ENCODE measurements at regions not wholly inside any gene's neighbourhood (a gene's known extent, or its start where the extent isn't known, plus 50 kb on each side); places are given as distances from the start of the nearest gene placed in this dataset.

GRCh38 chr3:178186666-178187065 is 349.6 kb upstream of the KCNMB2 start:
- H3K36me3 ChIP-seq (ENCODE audit: low read depth, missing control alignments) = no peaks in the 10 kb centered on the region
- no peak overlapping the region for H3K4me3 ChIP-seq
- H3K27me3 ChIP-seq = no peaks in the 10 kb centered on the region
- TF ChIP-seq, protein P1, sequence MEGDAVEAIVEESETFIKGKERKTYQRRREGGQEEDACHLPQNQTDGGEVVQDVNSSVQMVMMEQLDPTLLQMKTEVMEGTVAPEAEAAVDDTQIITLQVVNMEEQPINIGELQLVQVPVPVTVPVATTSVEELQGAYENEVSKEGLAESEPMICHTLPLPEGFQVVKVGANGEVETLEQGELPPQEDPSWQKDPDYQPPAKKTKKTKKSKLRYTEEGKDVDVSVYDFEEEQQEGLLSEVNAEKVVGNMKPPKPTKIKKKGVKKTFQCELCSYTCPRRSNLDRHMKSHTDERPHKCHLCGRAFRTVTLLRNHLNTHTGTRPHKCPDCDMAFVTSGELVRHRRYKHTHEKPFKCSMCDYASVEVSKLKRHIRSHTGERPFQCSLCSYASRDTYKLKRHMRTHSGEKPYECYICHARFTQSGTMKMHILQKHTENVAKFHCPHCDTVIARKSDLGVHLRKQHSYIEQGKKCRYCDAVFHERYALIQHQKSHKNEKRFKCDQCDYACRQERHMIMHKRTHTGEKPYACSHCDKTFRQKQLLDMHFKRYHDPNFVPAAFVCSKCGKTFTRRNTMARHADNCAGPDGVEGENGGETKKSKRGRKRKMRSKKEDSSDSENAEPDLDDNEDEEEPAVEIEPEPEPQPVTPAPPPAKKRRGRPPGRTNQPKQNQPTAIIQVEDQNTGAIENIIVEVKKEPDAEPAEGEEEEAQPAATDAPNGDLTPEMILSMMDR (IDR thresholded peaks at IDR 0.05) = no peak
- no peak for TF ChIP-seq POLR2A (IDR thresholded peaks at IDR 0.05)
- H3K4me1 ChIP-seq = peaks cover 7% of the 10 kb centered on the region
- 93 to 99% methylated on average over 4 of the region's 4 CpGs for WGBS, 2 donors
- intact Hi-C loops (cut with DNase I; ENCODE audit: low total_unique reads) = no loop called here
- no peak for DNase-seq
- H3K27ac ChIP-seq = no peak overlapping the region
- no peaks in the 10 kb centered on the region for H3K9me3 ChIP-seq

- H3K9me3 ChIP-seq = no peaks in the 10 kb centered on the region
- H3K27ac ChIP-seq = no peak overlapping the region
- no peaks in the 10 kb centered on the region for H3K4me1 ChIP-seq
- intact Hi-C loops (cut with DNase I; ENCODE audit: low total_unique reads) = no loop called here
- H3K27me3 ChIP-seq = no peaks in the 10 kb centered on the region
- DNase-seq = no peak
- no peak overlapping the region for H3K4me3 ChIP-seq
- no peaks in the 10 kb centered on the region for H3K36me3 ChIP-seq (ENCODE audit: low read depth, missing control alignments)
- WGBS, 2 donors = 75 to 85% methylated on average over 3 of the region's 3 CpGs
- TF ChIP-seq, protein P1 (IDR thresholded peaks at IDR 0.05) = no peak
- TF ChIP-seq POLR2A (IDR thresholded peaks at IDR 0.05) = no peak
Observed at GRCh38 chr3:178189854-178190253, 346.4 kb upstream of the KCNMB2 start.

DNA sequence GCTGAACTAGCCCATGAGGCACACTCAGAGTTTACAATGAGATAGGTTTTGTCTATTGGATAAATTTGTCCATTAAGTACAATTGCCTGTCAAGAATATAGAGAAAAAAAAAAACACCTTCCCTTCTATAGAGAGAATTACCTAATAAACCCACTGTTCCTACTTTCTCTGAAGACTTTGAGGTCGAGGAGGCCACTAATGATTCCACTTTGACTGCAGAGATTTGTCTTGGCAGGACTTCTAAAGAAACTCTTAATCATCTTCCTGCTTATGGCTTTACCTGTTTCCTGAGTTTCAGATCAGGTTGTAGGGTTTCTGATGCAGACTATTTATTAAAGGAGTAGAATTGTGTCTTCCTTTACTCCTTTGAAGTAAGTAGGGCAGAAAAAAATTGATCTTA is 342.4 kb upstream of the KCNMB2 start:
- H3K4me1 ChIP-seq = no peaks in the 10 kb centered on the region
- no peaks in the 10 kb centered on the region for H3K27me3 ChIP-seq
- intact Hi-C loops (cut with DNase I; ENCODE audit: low total_unique reads) = no loop called here
- WGBS, 2 donors = 67 to 70% methylated on average over 1 of the region's 1 CpG
- no peak for DNase-seq
- no peaks in the 10 kb centered on the region for H3K36me3 ChIP-seq (ENCODE audit: low read depth, missing control alignments)
- TF ChIP-seq POLR2A (IDR thresholded peaks at IDR 0.05) = no peak
- TF ChIP-seq, protein P1 (IDR thresholded peaks at IDR 0.05) = no peak
- no peaks in the 10 kb centered on the region for H3K9me3 ChIP-seq
- no peak overlapping the region for H3K4me3 ChIP-seq
- no peak overlapping the region for H3K27ac ChIP-seq

DNA sequence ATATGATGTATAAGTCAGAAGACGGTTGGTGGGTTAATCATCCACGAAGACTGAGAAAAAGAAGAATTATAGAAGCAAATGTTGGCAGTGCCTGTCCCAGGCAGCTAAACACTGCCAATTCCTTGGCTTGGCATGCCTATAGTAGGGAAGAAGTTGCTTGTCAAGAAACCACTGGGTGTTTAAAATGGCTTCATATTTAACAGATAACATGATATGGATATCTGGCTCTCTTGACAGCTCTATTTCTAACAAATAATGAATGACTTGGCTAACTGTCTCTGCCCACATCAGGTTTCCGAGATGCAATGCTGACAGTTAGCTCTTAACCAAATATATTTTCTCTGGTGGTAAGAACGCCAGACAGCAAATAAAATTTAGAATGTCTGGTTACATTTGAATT is 341.7 kb upstream of the KCNMB2 start:
- WGBS, 2 donors = 72 to 82% methylated on average over 4 of the region's 4 CpGs
- TF ChIP-seq, protein P1 (IDR thresholded peaks at IDR 0.05) = no peak
- no peak for TF ChIP-seq POLR2A (IDR thresholded peaks at IDR 0.05)
- Histone ChIP-seq H3K9me3 (no peaks in the 10 kb centered on the region), H3K36me3 (ENCODE audit: low read depth, missing control alignments) (no peaks in the 10 kb centered on the region), H3K27ac (no peak overlapping the region), H3K27me3 (no peaks in the 10 kb centered on the region), H3K4me1 (no peaks in the 10 kb centered on the region), H3K4me3 (no peak overlapping the region)
- intact Hi-C loops (cut with DNase I; ENCODE audit: low total_unique reads) = no loop called here
- DNase-seq = no peak

DNA sequence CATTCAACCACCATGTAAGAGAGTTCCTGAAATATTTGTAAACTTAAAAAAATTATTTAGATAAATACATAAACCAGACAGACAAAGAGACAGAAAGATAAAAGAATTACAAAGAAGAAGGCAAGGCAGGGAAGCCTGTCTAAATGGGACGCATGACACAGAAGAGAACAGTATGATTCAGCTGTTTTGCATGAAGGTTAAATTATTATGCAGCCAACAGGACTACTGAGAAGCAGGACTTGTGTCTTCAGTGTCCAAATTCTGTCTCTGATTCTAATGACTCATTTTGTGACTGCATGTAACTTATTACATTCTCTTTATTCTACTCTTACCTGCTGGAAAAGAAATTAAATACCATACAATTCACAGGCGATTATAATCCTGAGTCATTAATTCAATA is 340.4 kb upstream of the KCNMB2 start:
- TF ChIP-seq, protein P1 (IDR thresholded peaks at IDR 0.05) = no peak
- no peak for TF ChIP-seq POLR2A (IDR thresholded peaks at IDR 0.05)
- DNase-seq = no peak
- Histone ChIP-seq H3K27me3 (no peaks in the 10 kb centered on the region), H3K36me3 (ENCODE audit: low read depth, missing control alignments) (no peaks in the 10 kb centered on the region), H3K4me3 (no peak overlapping the region), H3K4me1 (no peaks in the 10 kb centered on the region), H3K27ac (no peak overlapping the region), H3K9me3 (no peaks in the 10 kb centered on the region)
- intact Hi-C loops (cut with DNase I; ENCODE audit: low total_unique reads) = no loop called here
- WGBS, 2 donors = 70 to 80% methylated on average over 2 of the region's 2 CpGs

All from testis (tissue), 2 donors.